ENCODE measurements at regions not wholly inside any gene's neighbourhood (a gene's known extent, or its start where the extent isn't known, plus 50 kb on each side); places are given as distances from the start of the nearest gene placed in this dataset.
"Not testable (repeated sequence)": the region's sequence is repeated elsewhere in the genome, so short reads cannot be mapped to it uniquely, and the experiment has no call there.

- H3K4me2 ChIP-seq (ENCODE audit: low read length), result no peak overlapping the region
- no peak for DNase-seq
- H2AK5ac ChIP-seq (ENCODE audit: low read length), result no peak overlapping the region
Measured at GRCh38 chr2:21895200-21895599, 771.4 kb downstream of the TDRD15 start.

GRCh38 chr2:21908712-21909380 lies 785.1 kb downstream of the TDRD15 start:
- WGBS (ENCODE audit: extremely low coverage, insufficient coverage, low lambda C conversion rate), result no CpG with 5 or more reads among the region's 26 CpGs
- DNase-seq; H4K8ac ChIP-seq (ENCODE audit: low read depth, low read length); H3K4me1 ChIP-seq (ENCODE audit: control insufficient read depth, low read depth, low read length); H4K5ac ChIP-seq (ENCODE audit: low read length); H3K4me2 ChIP-seq (ENCODE audit: low read length); H3K4ac ChIP-seq (ENCODE audit: low read depth, low read length); H2BK15ac ChIP-seq (replicated peaks; ENCODE audit: low read depth); H3K79me2 ChIP-seq (ENCODE audit: control insufficient read depth, insufficient read depth, low read length); H2BK5ac ChIP-seq (ENCODE audit: low read length); H3K27ac ChIP-seq (ENCODE audit: low read depth, low read length); H3K56ac ChIP-seq (ENCODE audit: low read length); H3K18ac ChIP-seq (ENCODE audit: low read length); H3K4me3 ChIP-seq (ENCODE audit: low read length); H2AK5ac ChIP-seq (ENCODE audit: low read length); H3K9ac ChIP-seq (ENCODE audit: low read length); H3K23ac ChIP-seq (ENCODE audit: low read length); H3K36me3 ChIP-seq (ENCODE audit: control insufficient read depth, insufficient read depth, low read length); H3K27me3 ChIP-seq (ENCODE audit: insufficient read depth, low read length, poor library complexity); H3K79me1 ChIP-seq (ENCODE audit: low read length); H2BK120ac ChIP-seq (ENCODE audit: low read depth, low read length): not testable (repeated sequence)

More at GRCh38 chr2:21895200-21895599, 771.4 kb downstream of the TDRD15 start:
- H3K27ac ChIP-seq (ENCODE audit: low read depth, low read length), result no peak overlapping the region
- no peaks in the 10 kb centered on the region for H3K36me3 ChIP-seq (ENCODE audit: control insufficient read depth, insufficient read depth, low read length)
- no peak overlapping the region for H3K4me3 ChIP-seq (ENCODE audit: low read length)
- WGBS (ENCODE audit: extremely low coverage, insufficient coverage, low lambda C conversion rate), result no CpG with 5 or more reads among the region's 5 CpGs
- no peaks in the 10 kb centered on the region for H3K27me3 ChIP-seq (ENCODE audit: insufficient read depth, low read length, poor library complexity)
- no peaks in the 10 kb centered on the region for H3K79me2 ChIP-seq (ENCODE audit: control insufficient read depth, insufficient read depth, low read length)
- H4K8ac ChIP-seq (ENCODE audit: low read depth, low read length), result no peak overlapping the region
- no peak overlapping the region for H2BK15ac ChIP-seq (replicated peaks; ENCODE audit: low read depth)
- no peaks in the 10 kb centered on the region for H3K4me1 ChIP-seq (ENCODE audit: control insufficient read depth, low read depth, low read length)
- H3K18ac ChIP-seq (ENCODE audit: low read length), result no peak overlapping the region
- H3K79me1 ChIP-seq (ENCODE audit: low read length), result no peaks in the 10 kb centered on the region
- no peak overlapping the region for H3K56ac ChIP-seq (ENCODE audit: low read length)
- H2BK5ac ChIP-seq (ENCODE audit: low read length), result no peak overlapping the region
- H3K23ac ChIP-seq (ENCODE audit: low read length), result no peak overlapping the region
- no peak overlapping the region for H4K5ac ChIP-seq (ENCODE audit: low read length)
- no peak overlapping the region for H3K9ac ChIP-seq (ENCODE audit: low read length)
- H2BK120ac ChIP-seq (ENCODE audit: low read depth, low read length), result no peak overlapping the region
- no peak overlapping the region for H3K4ac ChIP-seq (ENCODE audit: low read depth, low read length)

DNA sequence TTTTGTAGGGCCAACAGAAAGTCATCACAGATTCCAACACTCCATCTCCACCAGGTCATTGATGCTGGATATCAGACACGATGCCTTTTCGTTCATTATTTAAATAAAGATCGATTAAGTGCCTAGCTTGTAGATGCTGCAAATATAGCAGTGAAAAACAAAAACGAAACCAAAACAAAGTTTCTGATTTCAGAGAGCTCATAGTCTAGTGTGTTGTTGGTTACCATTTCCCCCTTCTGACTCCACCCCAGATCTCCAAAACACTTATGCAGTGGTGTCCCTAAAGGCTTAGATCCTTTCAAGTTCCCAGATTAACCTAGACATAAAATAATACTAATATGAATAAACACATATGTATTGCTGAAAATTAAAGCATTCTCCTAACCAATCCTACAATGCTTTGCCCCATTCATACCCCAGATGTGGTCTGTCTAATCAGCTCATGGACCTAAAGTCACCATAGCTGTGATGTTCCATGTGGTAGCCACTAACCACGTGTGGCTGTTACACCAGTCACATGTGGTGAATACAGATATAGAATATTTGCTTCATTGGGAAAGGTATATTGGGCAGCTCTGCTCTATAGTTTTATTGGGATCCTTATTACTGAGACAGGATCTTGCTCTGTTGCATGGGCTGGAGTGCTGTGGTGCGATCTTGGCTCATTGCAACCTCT lies 787.2 kb downstream of the TDRD15 start:
- H3K36me3 ChIP-seq (ENCODE audit: control insufficient read depth, insufficient read depth, low read length), result no peaks in the 10 kb centered on the region
- H4K5ac ChIP-seq (ENCODE audit: low read length), result no peak overlapping the region
- H3K23ac ChIP-seq (ENCODE audit: low read length), result no peak overlapping the region
- no peak overlapping the region for H3K18ac ChIP-seq (ENCODE audit: low read length)
- no peak for DNase-seq
- no peak overlapping the region for H3K4ac ChIP-seq (ENCODE audit: low read depth, low read length)
- no peak overlapping the region for H2BK15ac ChIP-seq (replicated peaks; ENCODE audit: low read depth)
- no peaks in the 10 kb centered on the region for H3K4me1 ChIP-seq (ENCODE audit: control insufficient read depth, low read depth, low read length)
- no peak overlapping the region for H2BK5ac ChIP-seq (ENCODE audit: low read length)
- no peak overlapping the region for H3K4me3 ChIP-seq (ENCODE audit: low read length)
- H2BK120ac ChIP-seq (ENCODE audit: low read depth, low read length), result no peak overlapping the region
- WGBS (ENCODE audit: extremely low coverage, insufficient coverage, low lambda C conversion rate), result no CpG with 5 or more reads among the region's 6 CpGs
- H3K27ac ChIP-seq (ENCODE audit: low read depth, low read length), result no peak overlapping the region
- H4K8ac ChIP-seq (ENCODE audit: low read depth, low read length), result no peak overlapping the region
- H3K27me3 ChIP-seq (ENCODE audit: insufficient read depth, low read length, poor library complexity), result no peaks in the 10 kb centered on the region
- H3K4me2 ChIP-seq (ENCODE audit: low read length), result no peak overlapping the region
- H3K79me2 ChIP-seq (ENCODE audit: control insufficient read depth, insufficient read depth, low read length), result no peaks in the 10 kb centered on the region
- H3K56ac ChIP-seq (ENCODE audit: low read length), result no peak overlapping the region
- no peak overlapping the region for H3K9ac ChIP-seq (ENCODE audit: low read length)
- H2AK5ac ChIP-seq (ENCODE audit: low read length), result no peak overlapping the region
- no peaks in the 10 kb centered on the region for H3K79me1 ChIP-seq (ENCODE audit: low read length)

GRCh38 chr2:21912405-21912804 lies 788.6 kb downstream of the TDRD15 start:
- Histone ChIP-seq H3K27ac (ENCODE audit: low read depth, low read length) (no peak overlapping the region), H3K23ac (ENCODE audit: low read length) (no peak overlapping the region)
- no peak for DNase-seq

DNA sequence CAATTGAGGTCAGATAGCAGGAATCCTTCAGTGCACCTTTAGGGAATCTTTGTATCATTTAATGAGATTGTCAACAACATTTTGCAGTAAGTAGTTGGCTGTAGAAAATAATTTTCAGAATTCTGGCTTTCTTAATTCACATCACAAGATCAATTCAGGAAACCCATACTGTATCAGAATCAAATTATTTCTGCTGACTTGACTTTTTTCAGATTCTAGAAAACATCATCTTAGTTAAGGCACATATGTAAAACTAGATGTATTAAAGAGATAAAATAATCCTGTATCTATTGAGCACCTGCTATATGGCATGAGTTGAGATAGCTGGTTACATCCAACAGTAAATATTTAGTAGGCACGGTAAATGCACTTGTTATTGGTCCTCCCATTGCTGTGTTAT lies 791.4 kb downstream of the TDRD15 start:
- Histone ChIP-seq H3K4ac (ENCODE audit: low read depth, low read length) (no peak overlapping the region), H3K18ac (ENCODE audit: low read length) (no peak overlapping the region), H4K8ac (ENCODE audit: low read depth, low read length) (no peak overlapping the region), H3K36me3 (ENCODE audit: control insufficient read depth, insufficient read depth, low read length) (no peaks in the 10 kb centered on the region), H3K27me3 (ENCODE audit: insufficient read depth, low read length, poor library complexity) (no peaks in the 10 kb centered on the region), H2BK5ac (ENCODE audit: low read length) (no peak overlapping the region), H3K4me1 (ENCODE audit: control insufficient read depth, low read depth, low read length) (no peaks in the 10 kb centered on the region), H3K27ac (ENCODE audit: low read depth, low read length) (no peak overlapping the region), H3K4me2 (ENCODE audit: low read length) (no peak overlapping the region), H2BK15ac (replicated peaks; ENCODE audit: low read depth) (no peak overlapping the region), H3K79me1 (ENCODE audit: low read length) (no peaks in the 10 kb centered on the region), H3K23ac (ENCODE audit: low read length) (no peak overlapping the region), H3K56ac (ENCODE audit: low read length) (no peak overlapping the region), H4K5ac (ENCODE audit: low read length) (no peak overlapping the region), H3K4me3 (ENCODE audit: low read length) (no peak overlapping the region), H3K9ac (ENCODE audit: low read length) (no peak overlapping the region), H2BK120ac (ENCODE audit: low read depth, low read length) (no peak overlapping the region), H3K79me2 (ENCODE audit: control insufficient read depth, insufficient read depth, low read length) (no peaks in the 10 kb centered on the region), H2AK5ac (ENCODE audit: low read length) (no peak overlapping the region)
- DNase-seq, result no peak
- WGBS (ENCODE audit: extremely low coverage, insufficient coverage, low lambda C conversion rate), result no CpG with 5 or more reads among the region's 1 CpG

More at GRCh38 chr2:21912405-21912804, 788.6 kb downstream of the TDRD15 start:
- Histone ChIP-seq H3K9ac (ENCODE audit: low read length) (no peak overlapping the region), H2BK120ac (ENCODE audit: low read depth, low read length) (no peak overlapping the region), H3K36me3 (ENCODE audit: control insufficient read depth, insufficient read depth, low read length) (no peaks in the 10 kb centered on the region), H4K5ac (ENCODE audit: low read length) (no peak overlapping the region), H2BK5ac (ENCODE audit: low read length) (no peak overlapping the region), H3K4ac (ENCODE audit: low read depth, low read length) (no peak overlapping the region), H3K27me3 (ENCODE audit: insufficient read depth, low read length, poor library complexity) (no peaks in the 10 kb centered on the region), H3K4me3 (ENCODE audit: low read length) (no peak overlapping the region), H3K56ac (ENCODE audit: low read length) (no peak overlapping the region), H2AK5ac (ENCODE audit: low read length) (no peak overlapping the region), H2BK15ac (replicated peaks; ENCODE audit: low read depth) (no peak overlapping the region), H3K79me1 (ENCODE audit: low read length) (no peaks in the 10 kb centered on the region), H3K4me1 (ENCODE audit: control insufficient read depth, low read depth, low read length) (no peaks in the 10 kb centered on the region), H3K18ac (ENCODE audit: low read length) (no peak overlapping the region), H4K8ac (ENCODE audit: low read depth, low read length) (no peak overlapping the region), H3K4me2 (ENCODE audit: low read length) (no peak overlapping the region), H3K79me2 (ENCODE audit: control insufficient read depth, insufficient read depth, low read length) (no peaks in the 10 kb centered on the region)
- no CpG with 5 or more reads among the region's 3 CpGs for WGBS (ENCODE audit: extremely low coverage, insufficient coverage, low lambda C conversion rate)
